SJCRH30 (cell line): ENCODE measurements at regions not wholly inside any gene's neighbourhood (a gene's known extent, or its start where the extent isn't known, plus 50 kb on each side); places are given as distances from the start of the nearest gene placed in this dataset.
"Not testable (repeated sequence)": the region's sequence is repeated elsewhere in the genome, so short reads cannot be mapped to it uniquely, and the experiment has no call there.

ENCODE experiments used
- DNase-seq, 2 experiments: peaks; one replicate each; pipeline ENCODE4 v3.0.0-alpha.2; 2015 to 2020
- H3K27ac ChIP-seq: fragments of 250-450 bp; sonication (Bioruptor Pico); 2 replicates; pipeline ENCODE4 v1.5.1; 2020; ENCODE audit warnings: mild to moderate bottlenecking, moderate library complexity
- H3K27me3 ChIP-seq: fragments of 250-450 bp; sonication (Bioruptor Pico); 2 replicates; pipeline ENCODE4 v1.5.1; 2020; ENCODE audit warnings: mild to moderate bottlenecking, moderate library complexity
- H3K36me3 ChIP-seq: fragments of 250-450 bp; sonication (Bioruptor Pico); 2 replicates; pipeline ENCODE4 v1.5.1; 2020; ENCODE audit warnings: mild to moderate bottlenecking, moderate library complexity
- H3K4me1 ChIP-seq: fragments of 250-450 bp; sonication (Bioruptor Pico); 2 replicates; pipeline ENCODE4 v1.5.1; 2020; ENCODE audit warnings: mild to moderate bottlenecking, moderate library complexity
- H3K4me3 ChIP-seq: fragments of 250-450 bp; sonication (Bioruptor Pico); 2 replicates; pipeline ENCODE4 v1.5.1; 2020; ENCODE audit warnings: mild to moderate bottlenecking, moderate library complexity
- H3K9me3 ChIP-seq: fragments of 250-450 bp; sonication (Bioruptor Pico); replicated peaks from 2 replicates; pipeline ENCODE4 v1.5.1; 2020; ENCODE audit warnings: mild to moderate bottlenecking, moderate library complexity

GRCh38 chr17:71635187-71635586, 485.6 kb upstream of the SOX9 start:
- DNase-seq, result no peak
- H3K36me3 ChIP-seq, result no peaks in the 10 kb centered on the region
- no peaks in the 10 kb centered on the region for H3K27me3 ChIP-seq

DNA sequence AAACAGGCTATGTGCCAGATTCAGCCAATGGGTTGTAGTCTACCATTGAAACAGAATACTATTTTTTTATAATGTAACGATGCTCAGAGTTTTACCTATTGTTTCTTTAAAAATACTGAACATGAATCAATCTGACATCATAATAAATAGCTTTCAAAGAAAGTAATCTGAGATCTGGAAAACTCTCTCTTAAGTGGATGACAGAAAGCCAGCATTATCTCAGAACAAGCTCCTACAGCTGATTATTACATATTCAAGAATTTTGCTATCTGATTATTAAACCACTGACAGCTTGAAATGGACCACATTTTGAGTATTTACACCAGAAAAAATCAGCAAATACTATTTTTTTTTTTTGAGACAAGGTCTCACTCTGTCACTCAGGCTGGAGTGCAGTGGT, 484.2 kb upstream of the SOX9 start:
- H3K9me3 ChIP-seq, result no peaks in the 10 kb centered on the region
- H3K36me3 ChIP-seq, result no peaks in the 10 kb centered on the region
- no peak for DNase-seq
- no peaks in the 10 kb centered on the region for H3K4me1 ChIP-seq
- no peaks in the 10 kb centered on the region for H3K27me3 ChIP-seq
- no peak overlapping the region for H3K4me3 ChIP-seq
- no peak overlapping the region for H3K27ac ChIP-seq

More at GRCh38 chr17:71635187-71635586, 485.6 kb upstream of the SOX9 start:
- no peaks in the 10 kb centered on the region for H3K9me3 ChIP-seq
- H3K4me3 ChIP-seq, result no peak overlapping the region
- no peaks in the 10 kb centered on the region for H3K4me1 ChIP-seq
- no peak overlapping the region for H3K27ac ChIP-seq

- H3K9me3 ChIP-seq, result no peaks in the 10 kb centered on the region
- no peak for DNase-seq
- no peak overlapping the region for H3K4me3 ChIP-seq
- no peak overlapping the region for H3K27ac ChIP-seq
- no peaks in the 10 kb centered on the region for H3K36me3 ChIP-seq
- H3K4me1 ChIP-seq, result no peaks in the 10 kb centered on the region
- H3K27me3 ChIP-seq, result no peaks in the 10 kb centered on the region
Measured at GRCh38 chr17:71638668-71639067, 482.2 kb upstream of the SOX9 start.

- no peak overlapping the region for H3K27ac ChIP-seq
Measured at GRCh38 chr17:71639865-71640264, 481.0 kb upstream of the SOX9 start.

DNA sequence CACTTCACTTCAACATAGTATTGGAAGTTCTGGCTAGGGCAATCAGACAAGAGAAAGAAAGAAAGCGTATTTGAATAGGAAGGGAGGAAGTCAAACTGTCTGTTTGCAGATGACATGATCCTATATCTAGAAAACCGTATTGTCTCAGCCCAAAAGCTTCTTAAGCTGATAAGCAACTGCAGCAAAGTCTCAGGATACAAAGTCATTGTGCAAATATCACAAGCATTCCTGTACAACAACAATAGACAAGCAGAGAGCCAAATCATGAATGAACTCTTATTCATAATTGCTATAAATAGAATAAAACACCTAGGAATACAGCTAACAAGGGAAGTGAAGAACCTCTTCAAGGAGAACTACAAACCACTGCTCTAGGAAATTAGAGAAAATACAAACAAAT, 473.9 kb upstream of the SOX9 start:
- DNase-seq, H3K27me3 ChIP-seq, H3K9me3 ChIP-seq, H3K36me3 ChIP-seq, H3K27ac ChIP-seq, H3K4me3 ChIP-seq, H3K4me1 ChIP-seq: not testable (repeated sequence)

More at GRCh38 chr17:71639865-71640264, 481.0 kb upstream of the SOX9 start:
- no peak overlapping the region for H3K4me3 ChIP-seq
- H3K9me3 ChIP-seq, result no peaks in the 10 kb centered on the region
- H3K36me3 ChIP-seq, result no peaks in the 10 kb centered on the region
- no peak for DNase-seq
- H3K27me3 ChIP-seq, result no peaks in the 10 kb centered on the region
- H3K4me1 ChIP-seq, result no peaks in the 10 kb centered on the region

GRCh38 chr17:71648342-71648741, 472.5 kb upstream of the SOX9 start:
- not testable (repeated sequence) for H3K9me3 ChIP-seq, H3K36me3 ChIP-seq, H3K4me3 ChIP-seq, H3K4me1 ChIP-seq, H3K27me3 ChIP-seq, H3K27ac ChIP-seq, DNase-seq

- Histone ChIP-seq H3K36me3 (no peaks in the 10 kb centered on the region), H3K27ac (no peak overlapping the region), H3K4me3 (no peak overlapping the region), H3K9me3 (no peaks in the 10 kb centered on the region), H3K27me3 (no peaks in the 10 kb centered on the region), H3K4me1 (no peaks in the 10 kb centered on the region)
- DNase-seq, result no peak
Measured at GRCh38 chr17:71649941-71650350, 470.9 kb upstream of the SOX9 start.

- no peaks in the 10 kb centered on the region for H3K9me3 ChIP-seq
- H3K27me3 ChIP-seq, result no peaks in the 10 kb centered on the region
- DNase-seq, result no peak
- H3K4me1 ChIP-seq, result no peaks in the 10 kb centered on the region
- H3K4me3 ChIP-seq, result no peak overlapping the region
- H3K36me3 ChIP-seq, result no peaks in the 10 kb centered on the region
- H3K27ac ChIP-seq, result no peak overlapping the region
Measured at GRCh38 chr17:71655542-71655941, 465.3 kb upstream of the SOX9 start.

DNA sequence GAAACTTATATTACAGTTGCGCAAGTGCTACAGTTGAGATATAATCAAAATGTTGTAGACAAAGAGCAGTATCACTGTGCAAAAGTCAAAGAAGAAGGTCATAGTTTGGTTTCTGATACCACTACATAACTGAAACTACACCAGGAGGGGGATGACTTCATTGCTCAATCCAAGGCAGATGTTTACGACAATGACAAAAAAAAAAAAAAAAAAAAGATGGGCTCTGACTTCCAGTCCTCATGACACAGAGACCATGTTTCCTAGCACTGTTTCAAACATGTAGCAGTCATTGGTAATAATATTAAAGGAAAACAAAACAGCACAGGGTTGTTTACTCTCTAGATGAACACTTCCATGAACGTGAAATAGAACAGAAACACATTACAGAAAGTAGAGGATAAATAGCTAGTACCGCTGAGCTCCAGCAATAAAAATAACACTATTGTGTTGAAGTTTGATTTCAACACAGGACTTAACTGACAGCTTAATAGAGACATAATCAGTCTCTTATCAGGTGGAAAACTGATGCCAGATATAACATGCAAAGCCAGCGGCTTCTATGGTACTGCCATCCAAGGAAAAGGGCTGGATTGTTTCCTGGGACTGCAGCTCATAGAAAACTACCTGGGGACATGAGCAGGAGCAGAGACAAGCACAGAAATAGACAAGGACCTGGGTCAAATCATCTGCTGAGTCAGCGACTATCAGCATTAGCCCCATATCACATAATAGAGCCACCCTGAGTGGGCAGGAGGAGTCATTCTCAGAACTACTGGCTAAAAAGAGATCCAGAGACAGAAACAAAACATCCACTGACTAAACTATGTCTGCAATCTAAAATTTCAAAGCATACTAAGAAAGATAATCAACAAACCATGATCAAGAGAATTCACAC, 463.6 kb upstream of the SOX9 start:
- Histone ChIP-seq H3K9me3 (no peaks in the 10 kb centered on the region), H3K4me1 (no peaks in the 10 kb centered on the region), H3K4me3 (no peak overlapping the region)

GRCh38 chr17:71658996-71659395, 461.8 kb upstream of the SOX9 start:
- no peak overlapping the region for H3K27ac ChIP-seq
- no peaks in the 10 kb centered on the region for H3K9me3 ChIP-seq
- DNase-seq, result no peak
- H3K4me3 ChIP-seq, result no peak overlapping the region
- H3K27me3 ChIP-seq, result no peaks in the 10 kb centered on the region
- H3K36me3 ChIP-seq, result no peaks in the 10 kb centered on the region
- no peaks in the 10 kb centered on the region for H3K4me1 ChIP-seq

More for the DNA sequence above, 463.6 kb upstream of the SOX9 start:
- no peaks in the 10 kb centered on the region for H3K27me3 ChIP-seq
- H3K27ac ChIP-seq, result no peak overlapping the region
- no peaks in the 10 kb centered on the region for H3K36me3 ChIP-seq
- DNase-seq, result no peak

DNA sequence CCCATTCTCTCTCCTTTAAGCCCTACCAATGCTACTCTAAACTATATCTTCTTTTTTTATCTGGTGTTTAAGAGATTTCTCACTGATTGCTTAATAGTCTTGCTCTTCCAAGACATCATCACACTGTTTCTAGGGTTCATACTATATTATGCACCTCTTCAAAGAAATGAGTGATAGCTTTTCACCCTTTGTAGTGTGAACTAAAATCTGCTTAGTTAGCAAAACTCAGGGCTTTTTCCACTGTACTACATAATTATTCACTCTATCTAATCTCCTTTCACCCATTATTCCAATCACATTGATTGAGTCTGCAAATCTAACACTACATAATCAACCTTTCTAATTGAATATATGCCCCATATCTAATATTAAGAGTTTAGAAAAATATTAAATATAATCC, 456.0 kb upstream of the SOX9 start:
- DNase-seq, result no peak
- H3K36me3 ChIP-seq, result no peaks in the 10 kb centered on the region

GRCh38 chr17:71666047-71666446, 454.8 kb upstream of the SOX9 start:
- no peaks in the 10 kb centered on the region for H3K27me3 ChIP-seq
- H3K4me1 ChIP-seq, result no peaks in the 10 kb centered on the region
- no peak overlapping the region for H3K27ac ChIP-seq
- no peak for DNase-seq
- H3K4me3 ChIP-seq, result no peak overlapping the region
- H3K9me3 ChIP-seq, result no peaks in the 10 kb centered on the region
- no peaks in the 10 kb centered on the region for H3K36me3 ChIP-seq

More for the DNA sequence above, 456.0 kb upstream of the SOX9 start:
- Histone ChIP-seq H3K4me1 (no peaks in the 10 kb centered on the region), H3K4me3 (no peak overlapping the region), H3K27me3 (no peaks in the 10 kb centered on the region), H3K9me3 (no peaks in the 10 kb centered on the region), H3K27ac (no peak overlapping the region)

GRCh38 chr17:71667661-71668060, 453.2 kb upstream of the SOX9 start:
- no peaks in the 10 kb centered on the region for H3K27me3 ChIP-seq
- H3K4me3 ChIP-seq, result no peak overlapping the region
- DNase-seq, result no peak

GRCh38 chr17:71668807-71669206, 452.0 kb upstream of the SOX9 start:
- no peak for DNase-seq

More at GRCh38 chr17:71667661-71668060, 453.2 kb upstream of the SOX9 start:
- no peaks in the 10 kb centered on the region for H3K36me3 ChIP-seq
- no peak overlapping the region for H3K27ac ChIP-seq
- no peaks in the 10 kb centered on the region for H3K4me1 ChIP-seq
- no peaks in the 10 kb centered on the region for H3K9me3 ChIP-seq

GRCh38 chr17:71677439-71677838, 443.4 kb upstream of the SOX9 start:
- no peak for DNase-seq
- H3K4me1 ChIP-seq, result no peaks in the 10 kb centered on the region
- H3K9me3 ChIP-seq, result no peaks in the 10 kb centered on the region; the same call in 1 of the 2 replicates
- H3K27ac ChIP-seq, result no peak overlapping the region
- no peaks in the 10 kb centered on the region; the same call in 1 of the 2 replicates for H3K27me3 ChIP-seq
- no peak overlapping the region for H3K4me3 ChIP-seq
- no peaks in the 10 kb centered on the region for H3K36me3 ChIP-seq

More at GRCh38 chr17:71668807-71669206, 452.0 kb upstream of the SOX9 start:
- Histone ChIP-seq H3K4me3 (no peak overlapping the region), H3K4me1 (no peaks in the 10 kb centered on the region), H3K36me3 (no peaks in the 10 kb centered on the region), H3K27me3 (no peaks in the 10 kb centered on the region; the same call in 1 of the 2 replicates), H3K9me3 (no peaks in the 10 kb centered on the region), H3K27ac (no peak overlapping the region)

DNA sequence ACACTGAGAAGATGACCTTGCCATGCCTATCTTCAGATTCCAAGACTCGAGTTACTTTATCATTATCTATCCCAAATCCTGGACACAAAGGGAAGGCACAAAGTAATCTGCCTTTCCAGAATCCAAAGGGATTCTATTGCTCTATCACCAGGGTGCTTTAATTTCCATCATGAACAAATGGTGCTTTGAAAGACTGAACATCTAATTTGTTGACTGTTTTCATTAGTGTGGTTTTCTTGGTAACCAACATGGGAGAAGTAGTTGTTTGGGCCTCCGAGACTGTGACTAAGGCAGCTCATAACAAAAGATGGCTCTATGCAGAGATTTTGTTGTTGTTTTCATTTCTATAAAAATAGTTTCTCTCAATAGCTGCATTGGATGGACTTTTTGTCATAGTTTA, 441.0 kb upstream of the SOX9 start:
- H3K36me3 ChIP-seq, result no peaks in the 10 kb centered on the region
- no peaks in the 10 kb centered on the region; the same call in 1 of the 2 replicates for H3K9me3 ChIP-seq
- H3K27me3 ChIP-seq, result no peaks in the 10 kb centered on the region
- DNase-seq, result no peak
- H3K4me1 ChIP-seq, result no peaks in the 10 kb centered on the region
- no peak overlapping the region for H3K4me3 ChIP-seq
- H3K27ac ChIP-seq, result no peak overlapping the region
